Thyroid gland (tissue), 4 donors: ENCODE measurements at regions not wholly inside any gene's neighbourhood (a gene's known extent, or its start where the extent isn't known, plus 50 kb on each side); places are given as distances from the start of the nearest gene placed in this dataset.
A peak's percentile ranks its signal among the peaks of the same experiment; 100 is the strongest.
"Not testable (repeated sequence)": the region's sequence is repeated elsewhere in the genome, so short reads cannot be mapped to it uniquely, and the experiment has no call there.

Experiments
- DNase-seq, 2 donors: peaks; one replicate each; pipeline ENCODE4 v3.0.0-alpha.2; 2019
- H3K27ac ChIP-seq, 3 donors: fragments of 200-600 bp; sonication (generic); 1 replicate in 2 of 3; 2 replicates in 1 of 3; pipeline ENCODE4 v1.5.1; 2016 to 2019; ENCODE audit warnings: mild to moderate bottlenecking in 1 of 3, moderate library complexity in 1 of 3
- H3K27me3 ChIP-seq: fragments of 200-600 bp; sonication (generic); one replicate; pipeline ENCODE4 v1.5.1; 2019
- H3K36me3 ChIP-seq, 2 donors: fragments of 200-600 bp; sonication (generic); one replicate each; pipeline ENCODE4 v1.5.1; 2016 to 2019
- H3K4me1 ChIP-seq, 2 donors: fragments of 200-600 bp; sonication (generic); one replicate each; pipeline ENCODE4 v1.5.1; 2017 to 2019
- H3K4me3 ChIP-seq, 3 donors: fragments of 200-600 bp; sonication (generic); replicated peaks in 1 of 3; 1 replicate in 2 of 3; 2 replicates in 1 of 3; pipeline ENCODE4 v1.5.1; 2016; ENCODE audit warnings: mild to moderate bottlenecking in 1 of 3
- H3K9me3 ChIP-seq: fragments of 200-600 bp; sonication (generic); one replicate; pipeline ENCODE4 v1.5.1; 2017
- POLR2A ChIP-seq, 2 donors: fragments of 450-650 bp; IDR thresholded peaks; one replicate each; pipeline ENCODE4 v1.6.1; 2017; ENCODE audit warnings: antibody characterized with exemption in 2 of 2, mild to moderate bottlenecking in 2 of 2, moderate library complexity in 1 of 2
- WGBS, 2 donors: methylation state at CpG; one replicate each; pipeline ENCODE4 v1.1.5; 2017; 5-methylcytosine and 5-hydroxymethylcytosine counted together
- intact Hi-C: fragments of 100-400 bp; cut with DNase I; formaldehyde crosslinking; loops from one replicate; pipeline ENCODE4 v1.15.1; 2023
- TF ChIP-seq, protein P1 (sequence below), 6 experiments: fragments of 200-600 bp in 3 of 6; fragments of 450-650 bp in 3 of 6; sonication (generic) in 3 of 6; IDR thresholded peaks; one replicate each; pipeline ENCODE4 v1.5.1; 2016 to 2019; ENCODE audit warnings: antibody characterized with exemption in 6 of 6, mild to moderate bottlenecking in 2 of 6, inconsistent platforms in 1 of 6, moderate library complexity in 1 of 6

DNA sequence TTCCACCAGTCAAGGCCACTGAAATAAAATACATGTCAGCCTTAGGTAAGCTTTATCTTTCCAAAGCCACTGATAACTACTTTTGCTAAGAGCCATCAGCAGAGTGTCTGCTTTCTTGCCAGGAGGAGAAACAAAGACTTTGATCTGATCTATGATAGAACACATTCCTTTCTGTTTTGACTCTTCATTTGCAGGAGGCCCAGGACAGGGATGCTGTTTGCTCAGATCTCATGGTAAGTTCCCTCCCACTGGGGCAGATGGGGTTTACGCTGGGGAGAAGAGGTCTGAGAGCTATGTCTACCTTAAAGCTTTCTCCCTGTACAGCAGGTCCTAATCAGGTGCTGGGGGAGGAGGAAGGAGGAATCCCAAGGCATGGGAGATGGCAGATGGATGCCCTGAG lies 497.6 kb downstream of the NTRK2 start:
- TF ChIP-seq, protein P1, sequence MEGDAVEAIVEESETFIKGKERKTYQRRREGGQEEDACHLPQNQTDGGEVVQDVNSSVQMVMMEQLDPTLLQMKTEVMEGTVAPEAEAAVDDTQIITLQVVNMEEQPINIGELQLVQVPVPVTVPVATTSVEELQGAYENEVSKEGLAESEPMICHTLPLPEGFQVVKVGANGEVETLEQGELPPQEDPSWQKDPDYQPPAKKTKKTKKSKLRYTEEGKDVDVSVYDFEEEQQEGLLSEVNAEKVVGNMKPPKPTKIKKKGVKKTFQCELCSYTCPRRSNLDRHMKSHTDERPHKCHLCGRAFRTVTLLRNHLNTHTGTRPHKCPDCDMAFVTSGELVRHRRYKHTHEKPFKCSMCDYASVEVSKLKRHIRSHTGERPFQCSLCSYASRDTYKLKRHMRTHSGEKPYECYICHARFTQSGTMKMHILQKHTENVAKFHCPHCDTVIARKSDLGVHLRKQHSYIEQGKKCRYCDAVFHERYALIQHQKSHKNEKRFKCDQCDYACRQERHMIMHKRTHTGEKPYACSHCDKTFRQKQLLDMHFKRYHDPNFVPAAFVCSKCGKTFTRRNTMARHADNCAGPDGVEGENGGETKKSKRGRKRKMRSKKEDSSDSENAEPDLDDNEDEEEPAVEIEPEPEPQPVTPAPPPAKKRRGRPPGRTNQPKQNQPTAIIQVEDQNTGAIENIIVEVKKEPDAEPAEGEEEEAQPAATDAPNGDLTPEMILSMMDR (IDR thresholded peaks at IDR 0.05): no peak
- no peak for TF ChIP-seq POLR2A (IDR thresholded peaks at IDR 0.05)
- H3K4me1 ChIP-seq: no peaks in the 10 kb centered on the region
- H3K9me3 ChIP-seq: no peaks in the 10 kb centered on the region
- no peak overlapping the region for H3K4me3 ChIP-seq
- H3K27me3 ChIP-seq: no peaks in the 10 kb centered on the region
- intact Hi-C loops: no loop called here
- no peak for DNase-seq
- 75 to 100% methylated on average over 1 of the region's 1 CpG for WGBS, 2 donors
- no peaks in the 10 kb centered on the region for H3K36me3 ChIP-seq
- H3K27ac ChIP-seq: no peak overlapping the region

DNA sequence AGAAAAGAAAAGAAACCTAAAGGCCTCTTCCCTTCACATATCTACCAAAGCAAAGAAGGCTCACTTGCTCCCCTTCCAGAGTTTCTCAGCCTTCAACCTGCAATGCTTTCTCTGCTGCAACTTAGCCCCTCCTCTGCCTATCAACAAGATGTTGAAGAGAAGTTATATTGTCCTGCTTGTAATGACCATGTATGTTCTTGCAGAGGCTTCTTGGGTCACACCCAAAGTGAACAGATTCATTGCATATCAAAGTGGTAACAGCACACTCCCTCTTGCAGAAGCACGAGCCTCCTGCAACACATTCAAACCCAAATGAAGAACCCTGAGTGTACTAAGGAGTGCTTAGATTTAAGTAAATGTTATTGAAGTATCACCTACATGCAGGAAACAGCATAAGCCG lies 494.3 kb downstream of the NTRK2 start:
- Histone ChIP-seq H3K4me1 (no peaks in the 10 kb centered on the region), H3K36me3 (no peaks in the 10 kb centered on the region), H3K9me3 (no peaks in the 10 kb centered on the region), H3K27ac (no peak overlapping the region), H3K4me3 (no peak overlapping the region), H3K27me3 (no peaks in the 10 kb centered on the region)
- intact Hi-C loops: no loop called here
- 88 to 91% methylated on average over 2 of the region's 2 CpGs for WGBS, 2 donors
- no peak for DNase-seq
- TF ChIP-seq, protein P1 (IDR thresholded peaks at IDR 0.05): no peak
- no peak for TF ChIP-seq POLR2A (IDR thresholded peaks at IDR 0.05)

DNA sequence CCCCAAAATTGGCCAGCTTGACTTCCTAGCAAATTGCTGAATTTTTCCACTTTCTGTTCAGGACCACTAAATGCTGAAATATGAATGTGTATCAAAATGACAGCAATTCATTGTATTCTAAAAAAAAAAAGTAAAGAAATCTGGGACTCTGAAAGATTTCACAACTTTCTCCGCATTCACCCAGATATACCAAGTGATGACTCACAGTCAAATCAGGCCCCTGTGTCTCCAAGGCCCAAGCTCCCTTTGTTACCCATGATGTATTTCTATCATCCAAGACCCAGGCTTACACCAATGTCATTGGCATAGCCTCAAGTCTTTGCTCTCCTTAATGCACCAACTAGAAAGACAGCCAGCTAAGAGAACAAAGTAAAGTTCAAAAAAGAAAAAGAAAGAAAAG lies 493.9 kb downstream of the NTRK2 start:
- no peaks in the 10 kb centered on the region for H3K9me3 ChIP-seq
- no peaks in the 10 kb centered on the region for H3K36me3 ChIP-seq
- H3K4me3 ChIP-seq: no peak overlapping the region
- no peak for DNase-seq
- 91 to 98% methylated on average over 1 of the region's 1 CpG for WGBS, 2 donors
- H3K4me1 ChIP-seq: no peaks in the 10 kb centered on the region
- intact Hi-C loops: no loop called here
- no peak overlapping the region for H3K27ac ChIP-seq
- no peaks in the 10 kb centered on the region for H3K27me3 ChIP-seq
- TF ChIP-seq, protein P1 (IDR thresholded peaks at IDR 0.05): no peak
- no peak for TF ChIP-seq POLR2A (IDR thresholded peaks at IDR 0.05)

DNA sequence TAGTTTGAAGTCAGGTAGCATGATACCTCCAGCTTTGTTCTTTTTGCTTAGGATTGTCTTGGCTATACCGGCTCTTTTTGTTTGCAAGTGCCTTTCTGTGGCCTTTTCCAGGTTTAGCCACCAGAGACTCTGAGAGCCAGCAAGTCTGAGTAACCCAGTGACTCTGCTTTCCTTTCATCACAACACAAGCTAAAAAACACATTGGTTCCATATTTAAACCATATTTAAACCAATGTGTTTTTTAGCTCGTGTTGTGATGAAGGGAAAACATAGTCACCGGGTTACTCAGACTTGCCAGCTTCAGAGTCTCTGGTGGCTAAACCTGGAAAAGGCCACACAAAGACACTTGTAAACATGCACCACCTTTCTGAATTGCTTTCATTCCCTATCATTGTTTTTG lies 493.3 kb downstream of the NTRK2 start:
- no peaks in the 10 kb centered on the region for H3K9me3 ChIP-seq
- no peaks in the 10 kb centered on the region for H3K36me3 ChIP-seq
- no peaks in the 10 kb centered on the region for H3K4me1 ChIP-seq
- H3K27me3 ChIP-seq: no peaks in the 10 kb centered on the region
- intact Hi-C loops: no loop called here
- no peak overlapping the region for H3K27ac ChIP-seq
- TF ChIP-seq, protein P1 (IDR thresholded peaks at IDR 0.05): no peak
- no peak for TF ChIP-seq POLR2A (IDR thresholded peaks at IDR 0.05)
- DNase-seq: no peak
- H3K4me3 ChIP-seq: no peak overlapping the region
- WGBS, 2 donors: 62 to 73% methylated on average over 3 of the region's 3 CpGs

DNA sequence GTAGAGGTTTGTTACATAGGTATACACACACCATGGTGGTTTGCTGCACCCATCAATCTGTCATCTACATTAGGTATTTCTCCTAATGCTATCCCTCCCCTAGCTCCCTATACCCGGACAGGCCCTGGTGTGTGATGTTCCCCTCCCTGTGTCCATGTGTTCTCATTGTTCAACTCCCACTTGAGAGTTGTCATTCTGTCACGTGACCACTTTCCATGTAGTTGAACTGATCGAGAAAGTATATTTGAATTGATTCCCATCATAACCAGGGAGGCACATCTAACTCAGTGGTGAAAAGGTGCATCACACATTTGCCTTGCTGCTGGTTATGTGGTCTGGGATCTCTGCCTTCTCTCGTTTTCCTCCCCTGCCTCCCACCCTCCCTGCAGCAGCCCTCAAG lies 491.4 kb downstream of the NTRK2 start:
- H3K4me1 ChIP-seq, H3K4me3 ChIP-seq, H3K9me3 ChIP-seq, DNase-seq, intact Hi-C loops, H3K27ac ChIP-seq, H3K36me3 ChIP-seq, H3K27me3 ChIP-seq: not testable (repeated sequence)
- 69 to 87% methylated on average over 1 to 4 of the region's 4 CpGs for WGBS, 2 donors

DNA sequence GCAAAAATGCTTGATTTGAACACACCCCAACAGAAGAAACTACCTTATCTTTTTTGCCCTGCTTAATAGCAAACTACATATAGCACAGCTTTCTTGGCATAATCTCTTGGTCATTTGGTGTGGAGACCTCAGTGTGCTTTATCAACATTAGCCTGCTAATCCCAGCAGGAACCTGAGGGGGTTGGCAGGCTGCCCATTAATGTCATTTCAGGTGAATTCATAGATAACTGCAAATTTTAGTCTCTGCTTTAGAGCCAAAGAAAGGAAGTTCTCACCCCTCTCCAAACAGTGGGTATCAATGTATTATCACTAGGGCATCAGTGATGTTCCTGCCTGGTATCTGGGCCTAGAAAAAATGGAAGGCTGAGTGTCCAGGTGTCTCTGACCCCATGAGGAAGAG lies 489.0 kb downstream of the NTRK2 start:
- no peaks in the 10 kb centered on the region for H3K4me1 ChIP-seq

More for the DNA sequence above, 489.0 kb downstream of the NTRK2 start:
- no peaks in the 10 kb centered on the region for H3K27me3 ChIP-seq
- DNase-seq: peak; percentile 3 to 8
- no peaks in the 10 kb centered on the region for H3K36me3 ChIP-seq
- TF ChIP-seq, protein P1 (IDR thresholded peaks at IDR 0.05): no peak
- TF ChIP-seq POLR2A (IDR thresholded peaks at IDR 0.05): no peak
- H3K27ac ChIP-seq: no peak overlapping the region
- H3K4me3 ChIP-seq: no peak overlapping the region
- no peaks in the 10 kb centered on the region for H3K9me3 ChIP-seq
- intact Hi-C loops: no loop called here
